Thoracic aorta (tissue), 2 donors: ENCODE measurements at regions not wholly inside any gene's neighbourhood (a gene's known extent, or its start where the extent isn't known, plus 50 kb on each side); places are given as distances from the start of the nearest gene placed in this dataset.

Source experiments
- ATAC-seq: fragments of 150-250 bp; one replicate; pipeline ENCODE4 v1.8.0; 2017; ENCODE audit warnings: low read depth; ENCODE audit not compliant: insufficient number of reproducible peaks, low FRiP score
- DNase-seq: peaks from one replicate; pipeline ENCODE4 v3.0.0-alpha.2; 2020; ENCODE audit warnings: low spot score
- H3K27ac ChIP-seq, 2 donors: fragments of 200-600 bp; sonication (generic); 1 replicate in 1 of 2; 2 replicates in 1 of 2; pipeline ENCODE4 v1.5.1; 2016; ENCODE audit warnings: mild to moderate bottlenecking in 2 of 2, moderate library complexity in 2 of 2
- H3K27me3 ChIP-seq: fragments of 200-600 bp; sonication (generic); replicated peaks from 2 replicates; pipeline ENCODE4 v1.6.0; 2016; ENCODE audit warnings: mild to moderate bottlenecking; ENCODE audit not compliant: insufficient read depth
- H3K36me3 ChIP-seq: fragments of 200-600 bp; sonication (generic); one replicate; pipeline ENCODE4 v1.5.1; 2016
- H3K4me1 ChIP-seq, 2 donors: fragments of 200-600 bp; sonication (generic); 1 replicate in 1 of 2; 2 replicates in 1 of 2; pipeline versions ENCODE4 v1.5.1 to v1.6.0; 2016; ENCODE audit warnings: low read depth in 2 of 2, mild to moderate bottlenecking in 1 of 2; ENCODE audit not compliant: control insufficient read depth in 1 of 2
- H3K4me3 ChIP-seq: fragments of 200-600 bp; sonication (generic); 2 replicates; pipeline ENCODE4 v1.5.1; 2016; ENCODE audit warnings: mild to moderate bottlenecking
- H3K9me3 ChIP-seq: fragments of 200-600 bp; sonication (generic); 2 replicates; pipeline ENCODE4 v1.5.1; 2016
- CTCF ChIP-seq: fragments of 200-600 bp; sonication (generic); IDR thresholded peaks from one replicate; pipeline ENCODE4 v1.5.1; 2019; ENCODE audit warnings: antibody characterized with exemption

- DNase-seq (no peak), ATAC-seq (no peak)
- H3K27ac ChIP-seq = no peak overlapping the region
- no peak overlapping the region for H3K4me3 ChIP-seq
- no peaks in the 10 kb centered on the region for H3K9me3 ChIP-seq
- no peaks in the 10 kb centered on the region for H3K27me3 ChIP-seq
- peaks cover 0 to 3% of the 10 kb centered on the region in 2 donors for H3K4me1 ChIP-seq
- no peaks in the 10 kb centered on the region for H3K36me3 ChIP-seq
- TF ChIP-seq CTCF = no peak
These were observed 139.8 kb downstream of the ANKRD60 start for GRCh38 chr20:58088625-58089024.

GRCh38 chr20:58088105-58088504 is 140.3 kb downstream of the ANKRD60 start:
- H3K36me3 ChIP-seq = no peaks in the 10 kb centered on the region
- peaks cover 0 to 3% of the 10 kb centered on the region in 2 donors for H3K4me1 ChIP-seq
- DNase-seq = no peak
- no peak for TF ChIP-seq CTCF
- no peak for ATAC-seq
- H3K27me3 ChIP-seq = no peaks in the 10 kb centered on the region
- no peak overlapping the region for H3K27ac ChIP-seq
- H3K9me3 ChIP-seq = no peaks in the 10 kb centered on the region
- no peak overlapping the region for H3K4me3 ChIP-seq

- ATAC-seq = no peak
- Histone ChIP-seq H3K27ac (no peak overlapping the region), H3K4me3 (no peak overlapping the region), H3K27me3 (no peaks in the 10 kb centered on the region), H3K4me1 (peaks cover 0 to 3% of the 10 kb centered on the region in 2 donors), H3K9me3 (no peaks in the 10 kb centered on the region), H3K36me3 (no peaks in the 10 kb centered on the region)
- no peak for DNase-seq
- TF ChIP-seq CTCF = no peak
These were observed 140.9 kb downstream of the ANKRD60 start for GRCh38 chr20:58087562-58087858.

- TF ChIP-seq CTCF = peak; percentile 93
- no peaks in the 10 kb centered on the region for H3K27me3 ChIP-seq
- DNase-seq (no peak), ATAC-seq (no peak)
- H3K4me1 ChIP-seq = peaks cover 0 to 5% of the 10 kb centered on the region in 2 donors
- no peak overlapping the region for H3K4me3 ChIP-seq
- no peaks in the 10 kb centered on the region for H3K36me3 ChIP-seq
- H3K9me3 ChIP-seq = no peaks in the 10 kb centered on the region
- H3K27ac ChIP-seq = no peak overlapping the region
These were observed 141.5 kb downstream of the ANKRD60 start for GRCh38 chr20:58086763-58087561.

GRCh38 chr20:58084966-58085365 is 143.5 kb downstream of the ANKRD60 start:
- Histone ChIP-seq H3K9me3 (no peaks in the 10 kb centered on the region), H3K36me3 (no peaks in the 10 kb centered on the region), H3K4me1 (peaks cover 0 to 9% of the 10 kb centered on the region in 2 donors), H3K4me3 (no peak overlapping the region), H3K27me3 (no peaks in the 10 kb centered on the region), H3K27ac (no peak overlapping the region)
- no peak for TF ChIP-seq CTCF
- DNase-seq (no peak), ATAC-seq (no peak)
